Testis (tissue), 2 donors: ENCODE measurements at regions not wholly inside any gene's neighbourhood (a gene's known extent, or its start where the extent isn't known, plus 50 kb on each side); places are given as distances from the start of the nearest gene placed in this dataset.

Source experiments
- POLR2A ChIP-seq: fragments of 450-650 bp; IDR thresholded peaks from one replicate; pipeline ENCODE4 v1.6.1; 2017; ENCODE audit warnings: antibody characterized with exemption, mild to moderate bottlenecking, moderate library complexity
- TF ChIP-seq, protein P1 (sequence below), 3 experiments: fragments of 450-650 bp in 2 of 3; fragments of 200-600 bp in 1 of 3; sonication (generic) in 1 of 3; IDR thresholded peaks; one replicate each; pipeline ENCODE4 v1.5.1; 2016 to 2019; ENCODE audit warnings: antibody characterized with exemption in 3 of 3, mild to moderate bottlenecking in 2 of 3, moderate library complexity in 1 of 3

DNA sequence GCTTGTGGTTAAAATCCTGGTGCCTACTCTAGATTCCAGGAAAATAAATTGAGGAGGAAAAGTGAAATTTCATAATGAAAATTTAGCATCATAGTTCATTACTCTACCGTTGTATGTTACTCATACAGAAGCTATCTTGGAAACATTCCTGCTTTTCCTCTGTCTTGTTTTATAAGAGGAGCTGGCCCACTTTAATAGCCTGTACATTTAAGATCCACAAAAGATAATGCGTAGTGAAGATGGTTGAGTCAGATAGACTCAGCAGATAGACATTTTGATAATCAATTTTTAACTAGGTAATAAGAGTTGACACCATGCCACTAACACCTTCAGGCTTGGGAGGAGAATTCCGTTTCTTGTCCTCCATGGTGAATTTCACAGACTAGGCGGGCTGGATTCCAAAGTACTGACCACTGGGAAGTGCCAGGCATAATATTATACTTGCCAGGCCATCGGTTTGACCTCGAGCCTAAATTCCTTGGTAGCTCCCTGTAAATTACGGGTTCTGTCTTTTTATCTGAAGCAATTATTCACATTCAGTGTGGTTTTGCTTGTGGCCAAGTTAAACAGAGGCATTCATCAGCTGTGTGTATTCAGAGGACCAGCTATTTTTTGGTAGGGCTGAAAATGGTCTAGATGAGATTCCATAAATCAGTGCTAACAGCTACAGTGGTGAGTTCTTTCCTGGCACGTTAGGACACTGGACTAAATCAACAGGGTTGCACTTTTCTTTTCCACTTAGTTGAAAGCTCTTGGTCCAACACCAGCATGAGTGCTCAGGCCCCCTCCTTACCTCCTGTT lies 111.9 kb upstream of the KAZN start:
- TF ChIP-seq, protein P1, sequence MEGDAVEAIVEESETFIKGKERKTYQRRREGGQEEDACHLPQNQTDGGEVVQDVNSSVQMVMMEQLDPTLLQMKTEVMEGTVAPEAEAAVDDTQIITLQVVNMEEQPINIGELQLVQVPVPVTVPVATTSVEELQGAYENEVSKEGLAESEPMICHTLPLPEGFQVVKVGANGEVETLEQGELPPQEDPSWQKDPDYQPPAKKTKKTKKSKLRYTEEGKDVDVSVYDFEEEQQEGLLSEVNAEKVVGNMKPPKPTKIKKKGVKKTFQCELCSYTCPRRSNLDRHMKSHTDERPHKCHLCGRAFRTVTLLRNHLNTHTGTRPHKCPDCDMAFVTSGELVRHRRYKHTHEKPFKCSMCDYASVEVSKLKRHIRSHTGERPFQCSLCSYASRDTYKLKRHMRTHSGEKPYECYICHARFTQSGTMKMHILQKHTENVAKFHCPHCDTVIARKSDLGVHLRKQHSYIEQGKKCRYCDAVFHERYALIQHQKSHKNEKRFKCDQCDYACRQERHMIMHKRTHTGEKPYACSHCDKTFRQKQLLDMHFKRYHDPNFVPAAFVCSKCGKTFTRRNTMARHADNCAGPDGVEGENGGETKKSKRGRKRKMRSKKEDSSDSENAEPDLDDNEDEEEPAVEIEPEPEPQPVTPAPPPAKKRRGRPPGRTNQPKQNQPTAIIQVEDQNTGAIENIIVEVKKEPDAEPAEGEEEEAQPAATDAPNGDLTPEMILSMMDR (IDR thresholded peaks at IDR 0.05): no peak
- TF ChIP-seq POLR2A: no peak
